HepG2 (cell line): ENCODE measurements at regions not wholly inside any gene's neighbourhood (a gene's known extent, or its start where the extent isn't known, plus 50 kb on each side); places are given as distances from the start of the nearest gene placed in this dataset.
A peak's percentile ranks its signal among the peaks of the same experiment; 100 is the strongest.

Experiments
- ATAC-seq: fragments of 200-7000 bp; cut with Tn5 transposase; 3 replicates; pipeline ENCODE4 v1.9.1; 2020; ENCODE audit warnings: mild to moderate bottlenecking, moderate library complexity
- BruUV-seq: library from RNA; stranded (reverse); fragments of 400-500 nt; replicated peaks from 2 replicates; lab custom pipeline; 2021; lab: Mats Ljungman, UMichigan
- CTCF ChIA-PET: fragments of 300-600 bp; formaldehyde crosslinking; extraction: SDS; loops from one replicate; lab custom pipeline; 2021; ENCODE audit warnings: low total read pairs, inconsistent platforms, low intra/inter-chr PET ratio; lab: Yijun Ruan, JAX
- POLR2A ChIA-PET: fragments of 350-600 bp; sonication (Branson Sonifier 250); formaldehyde crosslinking; loops from one replicate; lab custom pipeline; 2020; ENCODE audit warnings: antibody characterized with exemption, inconsistent platforms; lab: Yijun Ruan, JAX
- DNase-seq: peaks from one replicate; pipeline ENCODE4 v3.0.0-alpha.2; 2015; ENCODE audit warnings: low spot score
- FAIRE-seq: peaks from 3 replicates; lab custom pipeline; 2011; peaks lifted over from hg19 to GRCh38; lab: Jason Lieb, UNC
- H2AFZ ChIP-seq: one replicate; pipeline ENCODE4 v1.6.1; 2011; ENCODE audit warnings: low read length, inconsistent platforms
- H3K27ac ChIP-seq: fragments of 300-600 bp; 3 replicates; pipeline ENCODE4 v1.8.0; 2011; ENCODE audit warnings: mixed run types, mild to moderate bottlenecking, mixed read lengths, low read length, inconsistent platforms; ENCODE audit not compliant: insufficient read depth; ENCODE audit errors: extremely low read length
- H3K27me3 ChIP-seq, 2 experiments: fragments of 200-600 bp in 1 of 2; 2 replicates in 1 of 2; 3 replicates in 1 of 2; pipeline versions ENCODE4 v1.6.0 to v1.8.0; 2011; ENCODE audit warnings: low read length in 2 of 2, mild to moderate bottlenecking in 2 of 2, moderate library complexity in 2 of 2, inconsistent platforms in 1 of 2; ENCODE audit not compliant: insufficient read depth in 2 of 2, control insufficient read depth in 1 of 2
- H3K36me3 ChIP-seq, 2 experiments: fragments of 200-600 bp in 1 of 2; replicated peaks in 1 of 2; 2 replicates in 1 of 2; 3 replicates in 1 of 2; pipeline versions ENCODE4 v1.5.1 to v1.8.0; 2011; ENCODE audit warnings: low read length in 2 of 2, inconsistent platforms in 1 of 2; ENCODE audit not compliant: insufficient read depth in 2 of 2, control insufficient read depth in 1 of 2
- H3K4me1 ChIP-seq: 2 replicates; pipeline ENCODE4 v1.5.1; 2012; ENCODE audit warnings: low read length, inconsistent platforms; ENCODE audit not compliant: insufficient read depth
- H3K4me2 ChIP-seq: 2 replicates; pipeline ENCODE4 v1.6.0; 2011; ENCODE audit warnings: low read depth, low read length, inconsistent platforms
- H3K4me3 ChIP-seq, 3 experiments: fragments of 200-600 bp in 1 of 3; sonication (generic), shearing (Covaris generic) in 1 of 3; replicated peaks in 1 of 3; 2 replicates each; pipeline ENCODE4 v1.5.1; 2011 to 2016; ENCODE audit warnings: low read length in 3 of 3, inconsistent platforms in 2 of 3, low read depth in 2 of 3, mild to moderate bottlenecking in 2 of 3, control low read depth in 1 of 3, mixed read lengths in 1 of 3; ENCODE audit not compliant: insufficient read depth in 1 of 3
- H3K79me2 ChIP-seq: one replicate; pipeline ENCODE4 v1.6.1; 2011; ENCODE audit warnings: low read length, inconsistent platforms; ENCODE audit not compliant: insufficient read depth
- H3K9ac ChIP-seq: 2 replicates; pipeline ENCODE4 v1.6.0; 2011; ENCODE audit warnings: mild to moderate bottlenecking, low read depth, low read length, inconsistent platforms; ENCODE audit not compliant: insufficient read depth
- H3K9me3 ChIP-seq: 2 replicates; pipeline ENCODE4 v1.5.1; 2012; ENCODE audit warnings: mild to moderate bottlenecking, low read length
- H4K20me1 ChIP-seq: 2 replicates; pipeline ENCODE4 v1.6.0; 2011; ENCODE audit warnings: inconsistent platforms, mild to moderate bottlenecking, low read length, moderate library complexity; ENCODE audit not compliant: insufficient read depth
- FOSL2 ChIP-seq: sonication (generic); formaldehyde crosslinking; IDR thresholded peaks from 2 replicates; pipeline ENCODE4 v1.4.0; 2020; ENCODE audit warnings: missing genetic modification reagents
- LRRFIP1 ChIP-seq: sonication (generic); formaldehyde crosslinking; conservative IDR thresholded peaks from 2 replicates; pipeline ENCODE4 v1.4.0; 2020; ENCODE audit warnings: missing genetic modification reagents
- USF2 ChIP-seq, 2 experiments: sonication (generic) in 1 of 2; formaldehyde crosslinking in 1 of 2; IDR thresholded peaks; 2 replicates each; pipeline versions ENCODE4 v1.5.1 to v1.6.1; 2011 to 2020; ENCODE audit warnings: borderline replicate concordance in 1 of 2, low read depth in 1 of 2, low read length in 1 of 2, mild to moderate bottlenecking in 1 of 2, missing genetic modification reagents in 1 of 2, moderate library complexity in 1 of 2
- ZNF33A ChIP-seq: sonication (generic); formaldehyde crosslinking; IDR thresholded peaks from 2 replicates; pipeline ENCODE4 v1.5.1; 2020; ENCODE audit warnings: missing genetic modification reagents, mild to moderate bottlenecking, moderate library complexity, borderline replicate concordance
- ZNF441 ChIP-seq: sonication (generic); formaldehyde crosslinking; IDR thresholded peaks from 2 replicates; pipeline ENCODE4 v1.7.0; 2021; ENCODE audit warnings: missing genetic modification reagents, borderline replicate concordance
- ZSCAN12 ChIP-seq: sonication (generic); formaldehyde crosslinking; IDR thresholded peaks from 2 replicates; pipeline ENCODE4 v1.9.0; 2021; ENCODE audit warnings: mild to moderate bottlenecking, missing genetic modification reagents
- WGBS: methylation state at CpG from one replicate; pipeline ENCODE4 v1.1.6; 2017; ENCODE audit warnings: low lambda C conversion rate; 5-methylcytosine and 5-hydroxymethylcytosine counted together
- in situ Hi-C: cut with HindIII; loops from 2 replicates; pipeline ENCODE4 v1.10.0; 2017; ENCODE audit warnings: low pct_unique_long_range_greater_than_20kb; ENCODE audit not compliant: extremely low pct_ligation_motif_present
- intact Hi-C: fragments of 100-400 bp; cut with micrococcal nuclease; formaldehyde crosslinking; loops from one replicate; pipeline ENCODE4 v1.10.0; 2022; ENCODE audit not compliant: unreplicated experiment
- TF ChIP-seq, protein P1 (sequence below): sonication (generic); formaldehyde crosslinking; IDR thresholded peaks from 2 replicates; pipeline ENCODE4 v1.5.0; 2020; ENCODE audit warnings: mild to moderate bottlenecking, missing genetic modification reagents

DNA sequence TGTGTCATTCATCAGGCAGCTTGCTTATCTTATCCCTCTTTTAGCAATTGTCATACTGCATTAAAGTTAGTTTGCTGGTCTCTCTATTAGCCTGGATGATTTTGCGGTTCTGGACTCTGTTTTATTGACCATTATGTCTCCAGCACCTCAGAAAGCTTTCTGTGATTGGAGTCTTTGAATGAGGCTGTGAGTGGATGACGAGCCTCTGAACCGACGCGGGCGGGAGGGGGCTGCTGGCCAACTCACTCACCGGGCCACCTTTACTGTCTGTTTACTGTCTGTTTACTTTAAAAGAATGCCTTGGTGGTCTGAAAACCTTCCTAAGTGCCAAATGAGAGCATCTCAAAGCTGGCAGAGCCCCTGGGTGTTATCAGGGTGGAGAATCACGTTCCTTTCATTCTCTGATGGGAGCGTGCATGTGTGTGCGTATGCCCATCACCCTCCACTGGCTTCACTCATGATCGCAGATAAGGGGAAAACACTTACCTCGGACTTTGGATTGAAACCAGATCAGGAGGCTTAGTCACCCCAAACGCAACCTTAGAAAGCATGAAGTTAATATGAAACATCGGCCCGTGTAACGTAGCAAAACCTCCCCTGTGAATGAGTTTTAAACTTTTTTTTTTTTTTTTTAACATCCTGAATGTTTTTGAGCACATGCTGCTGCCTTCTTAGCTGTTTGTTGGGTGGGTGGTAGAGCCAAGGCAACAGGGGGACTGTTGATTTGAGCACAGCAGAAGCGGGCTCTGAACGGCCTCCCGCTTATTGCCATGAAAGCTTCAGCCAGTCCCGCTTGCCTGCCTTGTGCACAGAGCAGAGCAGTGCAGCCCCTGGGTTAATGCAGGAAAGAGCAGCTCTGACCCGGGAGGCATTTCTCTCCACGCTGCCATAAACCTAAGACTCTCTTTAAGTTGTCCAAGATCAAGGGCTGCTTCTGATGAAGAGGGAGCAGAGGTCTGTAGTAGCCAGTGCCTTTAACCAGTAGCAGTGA lies 173.6 kb downstream of the GADD45G start:
- TF ChIP-seq ZNF33A (CRISPR knock-in tag) (no peak), FOSL2 (0 out of 2 replicates have a peak, but pooled peaks have one; percentile 20)
- Histone ChIP-seq H3K4me2 (peak overlapping the region; percentile 55; the same call in 1 of the 2 replicates), H3K27ac (no peak overlapping the region), H3K27me3 (peaks cover 0 to 8% of the 10 kb centered on the region in 2 experiments; a peak in 2 of 5 replicates), H3K9ac (no peak overlapping the region), H3K4me3 (no peak overlapping the region), H3K4me1 (no peaks in the 10 kb centered on the region), H3K36me3 (no peaks in the 10 kb centered on the region), H3K9me3 (no peaks in the 10 kb centered on the region), H2AFZ (no peak overlapping the region), H3K79me2 (no peaks in the 10 kb centered on the region), H4K20me1 (no peaks in the 10 kb centered on the region)
- intact Hi-C loops, result no loop called here
- ChIA-PET CTCF (no interaction called here), POLR2A (no interaction called here)
- peak; percentile 4 for DNase-seq
- FAIRE-seq, result no peak
- 18% methylated on average over 21 of the region's 22 CpGs for WGBS
- in situ Hi-C loops, result no loop called here
- no TSS peak for BruUV-seq
- peak; percentile 59 for ATAC-seq

GRCh38 chr9:89779405-89780203 lies 174.8 kb downstream of the GADD45G start:
- Histone ChIP-seq H3K36me3 (no peaks in the 10 kb centered on the region), H4K20me1 (no peaks in the 10 kb centered on the region), H2AFZ (no peak overlapping the region), H3K4me3 (no peak overlapping the region), H3K4me2 (no peak overlapping the region), H3K9me3 (no peaks in the 10 kb centered on the region), H3K27me3 (peaks cover 0 to 8% of the 10 kb centered on the region in 2 experiments; a peak in 2 of 5 replicates), H3K27ac (no peak overlapping the region), H3K4me1 (no peaks in the 10 kb centered on the region), H3K79me2 (no peaks in the 10 kb centered on the region), H3K9ac (no peak overlapping the region)
- ATAC-seq, result no peak
- 53% methylated on average over 7 of the region's 7 CpGs for WGBS
- POLR2A ChIA-PET, result no interaction called here
- BruUV-seq, result no TSS peak
- in situ Hi-C loops (no loop called here), intact Hi-C loops (no loop called here)
- no peak for DNase-seq
- CTCF ChIA-PET, result no interaction called here
- FAIRE-seq, result no peak
- TF ChIP-seq LRRFIP1 (CRISPR knock-in tag) (no peak), ZNF441 (CRISPR knock-in tag) (no peak), USF2 (IDR thresholded peaks at IDR 0.05; ENCODE audit: low read depth, low read length) (no peak), USF2 (CRISPR knock-in tag; IDR thresholded peaks at IDR 0.05; ENCODE audit: borderline replicate concordance) (no peak), ZSCAN12 (CRISPR knock-in tag) (no peak)
- TF ChIP-seq, protein P1, sequence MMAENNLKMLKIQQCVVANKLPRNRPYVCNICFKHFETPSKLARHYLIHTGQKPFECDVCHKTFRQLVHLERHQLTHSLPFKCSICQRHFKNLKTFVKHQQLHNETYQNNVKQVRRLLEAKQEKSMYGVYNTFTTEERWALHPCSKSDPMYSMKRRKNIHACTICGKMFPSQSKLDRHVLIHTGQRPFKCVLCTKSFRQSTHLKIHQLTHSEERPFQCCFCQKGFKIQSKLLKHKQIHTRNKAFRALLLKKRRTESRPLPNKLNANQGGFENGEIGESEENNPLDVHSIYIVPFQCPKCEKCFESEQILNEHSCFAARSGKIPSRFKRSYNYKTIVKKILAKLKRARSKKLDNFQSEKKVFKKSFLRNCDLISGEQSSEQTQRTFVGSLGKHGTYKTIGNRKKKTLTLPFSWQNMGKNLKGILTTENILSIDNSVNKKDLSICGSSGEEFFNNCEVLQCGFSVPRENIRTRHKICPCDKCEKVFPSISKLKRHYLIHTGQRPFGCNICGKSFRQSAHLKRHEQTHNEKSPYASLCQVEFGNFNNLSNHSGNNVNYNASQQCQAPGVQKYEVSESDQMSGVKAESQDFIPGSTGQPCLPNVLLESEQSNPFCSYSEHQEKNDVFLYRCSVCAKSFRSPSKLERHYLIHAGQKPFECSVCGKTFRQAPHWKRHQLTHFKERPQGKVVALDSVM (CRISPR knock-in tag), result no peak
